Epithelial cell of proximal tubule (primary cell): ENCODE measurements at regions not wholly inside any gene's neighbourhood (a gene's known extent, or its start where the extent isn't known, plus 50 kb on each side); places are given as distances from the start of the nearest gene placed in this dataset.

ENCODE experiments used
- DNase-seq: peaks from one replicate; pipeline ENCODE4 v3.0.0-alpha.2; 2011; ENCODE audit warnings: low read depth
- H3K4me3 ChIP-seq: 2 replicates; pipeline ENCODE4 v1.5.1; 2011; ENCODE audit warnings: low read depth, mild to moderate bottlenecking, low read length
- TF ChIP-seq, protein P1 (sequence below): conservative IDR thresholded peaks from 2 replicates; pipeline ENCODE4 v1.5.1; 2012; ENCODE audit warnings: low read depth, mild to moderate bottlenecking, low read length

DNA sequence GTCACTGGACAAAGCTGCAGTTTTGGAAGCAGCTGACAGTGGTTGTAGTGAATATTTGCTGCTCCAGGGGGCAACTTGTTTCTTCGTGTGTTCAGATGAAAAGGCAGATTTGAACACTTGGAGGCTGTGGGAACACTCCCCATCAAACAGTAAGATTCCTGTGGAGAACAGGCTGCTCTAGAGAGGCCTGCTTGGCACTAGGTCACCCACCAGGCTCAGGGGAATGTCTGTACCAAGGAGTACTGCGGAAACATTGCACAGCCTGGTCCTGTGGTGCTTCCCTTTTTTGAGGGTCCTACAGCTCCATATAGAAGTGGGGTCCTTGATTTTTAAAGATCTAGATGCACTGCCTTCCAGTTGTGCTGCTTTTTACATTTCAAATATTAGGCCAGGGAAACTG is 97.5 kb downstream of the CXCL12 start:
- H3K4me3 ChIP-seq: no peak overlapping the region
- TF ChIP-seq, protein P1, sequence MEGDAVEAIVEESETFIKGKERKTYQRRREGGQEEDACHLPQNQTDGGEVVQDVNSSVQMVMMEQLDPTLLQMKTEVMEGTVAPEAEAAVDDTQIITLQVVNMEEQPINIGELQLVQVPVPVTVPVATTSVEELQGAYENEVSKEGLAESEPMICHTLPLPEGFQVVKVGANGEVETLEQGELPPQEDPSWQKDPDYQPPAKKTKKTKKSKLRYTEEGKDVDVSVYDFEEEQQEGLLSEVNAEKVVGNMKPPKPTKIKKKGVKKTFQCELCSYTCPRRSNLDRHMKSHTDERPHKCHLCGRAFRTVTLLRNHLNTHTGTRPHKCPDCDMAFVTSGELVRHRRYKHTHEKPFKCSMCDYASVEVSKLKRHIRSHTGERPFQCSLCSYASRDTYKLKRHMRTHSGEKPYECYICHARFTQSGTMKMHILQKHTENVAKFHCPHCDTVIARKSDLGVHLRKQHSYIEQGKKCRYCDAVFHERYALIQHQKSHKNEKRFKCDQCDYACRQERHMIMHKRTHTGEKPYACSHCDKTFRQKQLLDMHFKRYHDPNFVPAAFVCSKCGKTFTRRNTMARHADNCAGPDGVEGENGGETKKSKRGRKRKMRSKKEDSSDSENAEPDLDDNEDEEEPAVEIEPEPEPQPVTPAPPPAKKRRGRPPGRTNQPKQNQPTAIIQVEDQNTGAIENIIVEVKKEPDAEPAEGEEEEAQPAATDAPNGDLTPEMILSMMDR: no peak
- DNase-seq: no peak

DNA sequence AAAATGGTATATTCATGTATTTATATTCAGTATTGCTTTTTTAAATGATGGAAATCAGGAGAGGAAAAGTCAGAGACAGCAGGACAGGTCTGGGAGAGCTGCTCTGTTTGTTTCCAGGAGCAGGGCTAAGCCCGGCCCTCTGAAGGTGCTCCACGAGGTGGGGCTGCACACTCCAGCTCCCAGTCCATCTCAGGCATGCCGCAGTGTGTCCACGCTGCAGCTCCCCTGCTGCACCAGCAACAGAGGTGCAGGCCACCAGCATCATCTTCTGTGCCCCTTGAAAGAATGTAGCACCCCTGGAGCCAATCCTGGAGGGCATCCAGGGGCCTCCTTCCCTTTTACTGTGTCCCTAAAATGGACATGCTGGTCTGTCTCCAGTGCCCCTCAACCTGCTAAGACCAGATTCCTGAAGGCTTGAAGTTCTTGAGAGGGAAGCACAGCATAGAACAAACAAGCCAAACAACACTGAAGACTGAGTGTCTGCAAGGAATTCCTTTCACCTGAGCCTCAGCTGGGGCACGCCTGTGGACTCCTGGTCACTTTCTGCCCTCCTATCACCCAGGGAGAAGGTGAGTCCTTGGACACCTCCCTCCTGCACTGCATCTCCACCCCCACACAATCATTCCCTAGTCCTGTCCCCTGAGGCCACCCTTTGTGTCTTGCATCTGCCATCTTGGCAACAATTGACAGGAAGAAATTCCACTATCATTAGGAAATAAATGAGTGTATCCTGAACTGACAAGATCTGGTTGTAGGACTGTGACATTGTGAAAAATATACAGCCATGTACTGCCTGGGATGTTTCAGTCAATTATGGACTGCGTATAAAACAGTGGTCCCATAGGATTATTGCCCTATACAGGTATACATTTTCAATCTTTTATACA is 100.5 kb downstream of the CXCL12 start:
- TF ChIP-seq, protein P1: peak; percentile 1
- DNase-seq: no peak
- H3K4me3 ChIP-seq: no peak overlapping the region

DNA sequence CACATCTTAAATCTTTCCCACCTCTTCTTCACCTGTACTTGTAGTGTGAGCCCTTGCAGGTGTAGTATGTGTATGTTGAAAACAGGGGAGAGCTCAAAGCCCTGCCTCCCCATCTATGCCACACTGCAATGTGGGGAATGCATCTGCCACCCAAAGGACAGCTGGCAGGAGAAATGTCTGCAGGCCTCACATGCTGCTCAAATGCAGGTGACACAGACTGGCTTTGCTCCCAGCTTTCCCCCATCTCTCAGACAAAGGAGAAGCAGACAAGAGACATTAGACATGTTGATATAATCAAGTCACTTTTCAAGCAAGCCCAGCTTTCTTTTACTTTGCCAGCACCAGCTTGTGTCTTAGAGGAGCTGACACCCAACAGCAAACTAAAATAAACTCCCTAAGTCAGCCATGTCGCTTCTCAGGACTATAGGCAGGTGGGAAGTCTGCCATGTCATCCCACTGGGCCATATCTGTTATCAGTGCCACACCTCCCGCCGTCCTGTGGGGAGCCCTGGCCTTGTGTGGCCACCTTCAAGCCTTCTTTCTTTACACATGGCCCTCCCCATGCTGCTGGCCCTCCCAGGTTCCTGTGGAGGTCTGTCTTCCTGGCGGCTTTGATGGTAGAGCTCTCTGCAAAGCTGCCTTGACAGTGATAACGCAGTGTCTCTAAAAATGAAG is 102.1 kb downstream of the CXCL12 start:
- TF ChIP-seq, protein P1: no peak
- no peak for DNase-seq
- no peak overlapping the region for H3K4me3 ChIP-seq

DNA sequence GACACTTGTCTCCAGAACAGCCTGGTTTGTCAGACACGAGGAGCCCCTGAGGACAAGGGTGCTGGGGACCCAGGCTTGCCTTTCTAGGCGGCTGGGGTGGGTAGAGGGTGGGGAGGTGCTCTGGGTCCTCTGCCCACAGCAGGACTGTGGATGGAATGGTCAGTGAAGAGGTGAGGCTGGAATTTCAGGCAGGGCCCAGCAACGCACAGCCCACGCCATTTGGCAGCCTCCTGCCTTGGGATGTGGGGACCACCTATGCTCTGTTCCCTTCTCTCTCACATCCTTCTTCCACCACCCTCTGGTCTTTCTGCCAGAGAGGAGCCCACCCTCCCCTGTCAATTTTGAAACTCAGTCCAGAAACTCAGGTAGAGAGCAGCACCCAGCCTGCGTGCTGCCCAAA is 103.2 kb downstream of the CXCL12 start:
- TF ChIP-seq, protein P1: no peak
- H3K4me3 ChIP-seq: no peak overlapping the region
- DNase-seq: no peak

DNA sequence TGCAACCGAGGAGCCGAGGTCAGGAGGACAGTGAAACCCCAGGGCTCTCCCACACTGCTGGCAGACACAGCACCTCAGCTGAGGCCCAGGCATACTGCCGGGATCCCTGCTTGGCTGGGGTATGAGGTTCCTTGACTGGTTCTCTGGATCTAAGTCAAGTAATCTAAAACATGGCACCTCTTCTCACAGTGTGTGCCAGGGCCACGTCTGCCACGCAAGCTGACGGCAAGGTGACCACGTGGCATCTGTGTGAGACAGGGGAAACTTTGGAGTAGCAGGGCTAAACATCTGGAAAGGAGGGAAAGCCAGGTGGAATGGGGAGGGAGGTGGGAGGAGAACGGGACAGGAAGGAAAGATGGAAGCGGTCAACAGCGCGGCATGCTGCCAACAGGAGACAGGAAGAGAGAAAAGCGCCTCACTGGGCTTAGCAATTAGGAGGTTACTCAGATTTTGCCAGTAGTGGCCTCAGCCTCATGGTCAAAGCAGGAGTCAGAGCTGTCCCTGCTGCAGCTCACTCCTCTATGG is 103.7 kb downstream of the CXCL12 start:
- no peak for DNase-seq
- no peak overlapping the region for H3K4me3 ChIP-seq

DNA sequence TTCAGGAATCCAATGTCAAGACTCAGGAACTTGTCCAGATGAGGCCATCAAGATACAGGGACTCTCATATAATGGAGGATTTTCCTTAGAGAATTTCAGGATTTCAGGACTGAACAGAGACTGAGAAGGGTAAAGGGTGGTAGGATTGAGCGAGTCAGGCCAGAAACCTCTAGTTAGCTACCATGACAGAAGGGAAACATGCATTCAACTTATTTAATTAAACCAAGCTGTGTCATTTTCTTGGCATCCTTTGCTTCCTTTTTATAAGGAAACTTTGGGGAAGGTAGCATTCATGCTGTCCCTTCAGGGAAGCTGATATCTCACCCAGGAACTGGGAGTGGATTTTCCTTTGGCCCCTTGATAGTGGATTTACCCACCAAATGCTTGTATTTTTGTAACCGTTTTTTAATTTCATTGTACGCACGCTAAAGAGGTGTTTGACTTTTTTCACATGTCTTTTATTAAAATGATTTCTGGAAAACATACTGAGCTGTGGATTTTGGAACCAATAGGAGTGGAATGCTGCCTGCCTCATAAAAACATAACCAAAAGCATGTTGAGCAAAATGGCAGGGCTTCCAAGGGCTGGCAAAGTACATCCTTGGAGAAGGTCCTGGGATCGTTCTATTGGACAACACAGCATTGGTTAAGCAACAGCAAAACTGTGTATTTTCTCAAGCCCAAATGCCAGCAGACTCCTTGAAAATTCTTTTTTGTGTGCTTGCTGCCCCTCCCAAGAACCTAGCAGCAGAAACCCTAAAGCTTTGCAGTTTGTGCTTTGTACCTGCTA is 104.5 kb downstream of the CXCL12 start:
- TF ChIP-seq, protein P1: no peak

More for the DNA sequence above, 103.7 kb downstream of the CXCL12 start:
- TF ChIP-seq, protein P1: no peak

More for the DNA sequence above, 104.5 kb downstream of the CXCL12 start:
- no peak for DNase-seq
- no peak overlapping the region for H3K4me3 ChIP-seq
